Neural cell (in vitro differentiated cells): ENCODE measurements at regions not wholly inside any gene's neighbourhood (a gene's known extent, or its start where the extent isn't known, plus 50 kb on each side); places are given as distances from the start of the nearest gene placed in this dataset.
"Not testable (repeated sequence)": the region's sequence is repeated elsewhere in the genome, so short reads cannot be mapped to it uniquely, and the experiment has no call there.

Experiments used
- H2AFZ ChIP-seq: fragments of 200-600, 300-800 bp; sonication (generic), shearing (Covaris generic); 2 replicates; pipeline ENCODE4 v1.6.0; 2014; ENCODE audit warnings: low read depth, mild to moderate bottlenecking, antibody characterized with exemption, low read length, moderate library complexity
- H3F3A ChIP-seq: fragments of 200-600 bp; shearing (Covaris generic); 2 replicates; pipeline ENCODE4 v1.6.1; 2016; ENCODE audit warnings: mild to moderate bottlenecking, moderate library complexity, mixed read lengths, antibody characterized with exemption, low read length; ENCODE audit not compliant: insufficient read depth, poor library complexity, severe bottlenecking
- H3K27ac ChIP-seq: fragments of 200-600, 300-800 bp; sonication (generic), shearing (Covaris generic); 2 replicates; pipeline ENCODE4 v1.5.1; 2014; ENCODE audit warnings: mild to moderate bottlenecking, low read length, moderate library complexity
- H3K27me3 ChIP-seq: fragments of 300-800, 200-600 bp; sonication (generic), shearing (Covaris generic); 2 replicates; pipeline ENCODE4 v1.6.0; 2014; ENCODE audit warnings: mild to moderate bottlenecking, low read depth, low read length, moderate library complexity; ENCODE audit not compliant: insufficient read depth
- H3K36me3 ChIP-seq: fragments of 300-800, 200-600 bp; sonication (generic), shearing (Covaris generic); 2 replicates; pipeline ENCODE4 v1.5.1; 2014; ENCODE audit warnings: mild to moderate bottlenecking, antibody characterized with exemption, low read length, moderate library complexity; ENCODE audit not compliant: insufficient read depth
- H3K4me2 ChIP-seq: fragments of 300-800, 200-600 bp; sonication (generic), shearing (Covaris generic); 2 replicates; pipeline ENCODE4 v1.6.0; 2014; ENCODE audit warnings: mild to moderate bottlenecking, low read length
- H3K4me3 ChIP-seq: fragments of 300-800, 200-600 bp; sonication (generic), shearing (Covaris generic); 2 replicates; pipeline ENCODE4 v1.5.1; 2014; ENCODE audit warnings: mild to moderate bottlenecking, low read length, moderate library complexity
- H3K79me2 ChIP-seq: fragments of 200-600 bp; shearing (Covaris generic); replicated peaks from 2 replicates; pipeline ENCODE4 v1.6.0; 2014; ENCODE audit warnings: mild to moderate bottlenecking, low read length, moderate library complexity; ENCODE audit not compliant: insufficient read depth
- H3K9ac ChIP-seq: fragments of 300-800, 200-600 bp; sonication (generic), shearing (Covaris generic); 2 replicates; pipeline ENCODE4 v1.6.1; 2016; ENCODE audit warnings: mild to moderate bottlenecking, low read length, mixed read lengths
- H3K9me2 ChIP-seq: fragments of 200-600 bp; shearing (Covaris generic); 2 replicates; pipeline ENCODE4 v1.6.1; 2016; ENCODE audit warnings: mild to moderate bottlenecking, low read length, mixed read lengths; ENCODE audit not compliant: insufficient read depth
- H3K9me3 ChIP-seq: fragments of 200-600, 300-800 bp; sonication (generic), shearing (Covaris generic); 2 replicates; pipeline ENCODE4 v1.6.1; 2016; ENCODE audit warnings: mild to moderate bottlenecking, mixed run types, low read length, moderate library complexity, mixed read lengths
- H4K20me1 ChIP-seq: fragments of 200-600 bp; shearing (Covaris generic); 2 replicates; pipeline ENCODE4 v1.6.1; 2016; ENCODE audit warnings: mild to moderate bottlenecking, mixed run types; ENCODE audit not compliant: insufficient read depth
- EP300 ChIP-seq: fragments of 450-650 bp; conservative IDR thresholded peaks from 2 replicates; pipeline ENCODE4 v1.6.1; 2014; ENCODE audit warnings: antibody characterized with exemption, mild to moderate bottlenecking, moderate library complexity; ENCODE audit not compliant: poor library complexity, severe bottlenecking
- EZH2 ChIP-seq: fragments of 200-600, 300-800 bp; shearing (Covaris generic), sonication (generic); IDR thresholded peaks from 2 replicates; pipeline ENCODE4 v1.6.1; 2014; ENCODE audit warnings: antibody characterized with exemption, low read length, borderline replicate concordance, mild to moderate bottlenecking; ENCODE audit not compliant: insufficient read depth, poor library complexity, severe bottlenecking
- POLR2AphosphoS5 ChIP-seq: IDR thresholded peaks from 2 replicates; pipeline ENCODE4 v1.6.1; 2012
- RAD21 ChIP-seq: fragments of 450-650 bp; conservative IDR thresholded peaks from 2 replicates; pipeline ENCODE4 v1.6.1; 2014; ENCODE audit warnings: antibody characterized with exemption, mild to moderate bottlenecking, moderate library complexity
- SMC3 ChIP-seq: fragments of 450-650 bp; conservative IDR thresholded peaks from 2 replicates; pipeline ENCODE4 v1.6.1; 2014; ENCODE audit warnings: antibody characterized with exemption, mild to moderate bottlenecking, moderate library complexity; ENCODE audit not compliant: poor library complexity
- TF ChIP-seq, protein P1 (sequence below): fragments of 450-650 bp; IDR thresholded peaks from 2 replicates; pipeline ENCODE4 v1.5.1; 2014; ENCODE audit warnings: antibody characterized with exemption, mild to moderate bottlenecking, moderate library complexity; ENCODE audit not compliant: poor library complexity, severe bottlenecking
- TF ChIP-seq, protein P2 (sequence below): IDR thresholded peaks from 2 replicates; pipeline ENCODE4 v1.6.1; 2012; ENCODE audit warnings: borderline replicate concordance

DNA sequence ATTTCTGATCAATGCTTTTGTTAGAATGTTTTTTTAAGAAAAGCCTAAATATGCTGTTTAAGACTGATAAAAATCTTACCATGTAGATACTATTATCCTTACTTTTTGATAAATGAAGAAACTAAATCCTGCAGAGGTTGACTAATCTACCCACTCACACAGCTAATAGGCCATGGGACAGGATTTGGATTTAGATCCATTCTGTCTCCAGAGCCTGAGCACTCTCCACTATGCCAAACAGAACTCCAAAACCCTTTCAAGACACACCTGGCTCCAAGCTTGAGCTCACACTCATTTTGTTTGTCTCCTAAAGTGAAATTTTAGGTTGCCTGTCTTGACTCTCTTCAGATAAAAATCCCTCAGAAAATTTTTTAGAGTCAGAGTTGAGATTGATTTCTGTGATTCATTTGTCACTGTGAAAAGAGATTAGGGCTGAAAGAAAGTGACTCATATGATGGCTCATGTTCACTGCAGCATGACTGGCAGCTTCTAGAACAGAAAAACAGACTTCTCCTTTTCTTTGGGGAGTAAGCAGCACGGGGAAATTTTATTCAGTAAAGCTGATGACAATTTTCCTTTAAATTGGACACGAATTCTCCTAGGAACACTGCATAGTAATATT lies 132.3 kb upstream of the POT1 start:
- H3K4me2 ChIP-seq = no peak overlapping the region
- no peaks in the 10 kb centered on the region for H4K20me1 ChIP-seq
- H3K9me2 ChIP-seq = no peaks in the 10 kb centered on the region
- peaks cover 2% of the 10 kb centered on the region for H3F3A ChIP-seq
- H2AFZ ChIP-seq = no peak overlapping the region
- no peaks in the 10 kb centered on the region for H3K9me3 ChIP-seq
- no peaks in the 10 kb centered on the region for H3K79me2 ChIP-seq
- H3K27me3 ChIP-seq = no peaks in the 10 kb centered on the region
- no peak overlapping the region for H3K9ac ChIP-seq
- no peak overlapping the region for H3K27ac ChIP-seq
- no peak for TF ChIP-seq EZH2
- TF ChIP-seq POLR2AphosphoS5 = peak; percentile 10
- TF ChIP-seq EP300 = peak; percentile 44
- H3K36me3 ChIP-seq = no peaks in the 10 kb centered on the region
- no peak overlapping the region for H3K4me3 ChIP-seq

DNA sequence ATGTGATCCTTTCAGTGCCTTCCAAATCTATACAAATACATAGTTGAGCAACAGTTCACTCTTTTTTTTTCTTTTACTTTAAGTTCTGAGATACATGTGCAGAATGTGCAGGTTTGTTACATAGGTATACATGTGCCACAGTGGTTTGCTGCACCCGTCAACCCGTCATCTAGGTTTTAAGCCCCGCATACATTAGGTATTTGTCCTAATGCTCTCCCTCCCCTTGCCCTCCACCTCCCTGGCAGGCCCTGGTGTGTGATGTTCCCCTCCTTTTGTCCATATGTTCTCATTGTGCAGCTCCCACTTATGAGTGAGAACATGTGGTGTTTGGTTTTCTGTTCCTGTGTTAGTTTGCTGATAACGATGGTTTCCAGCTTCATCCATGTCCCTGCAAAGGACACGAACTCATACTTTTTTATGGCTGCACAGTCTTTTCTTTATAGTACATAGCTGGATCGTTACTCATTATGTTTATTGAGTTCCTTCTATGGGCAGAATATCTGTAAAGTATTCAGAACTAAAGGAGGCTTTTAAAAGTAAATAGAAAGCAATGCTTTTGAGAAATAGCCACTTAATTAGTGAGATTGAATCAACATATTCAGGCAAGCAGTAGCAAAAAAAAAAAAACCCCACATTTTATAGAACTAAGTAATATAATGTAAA lies 131.6 kb upstream of the POT1 start:
- not testable (repeated sequence) for H3K9ac ChIP-seq

DNA sequence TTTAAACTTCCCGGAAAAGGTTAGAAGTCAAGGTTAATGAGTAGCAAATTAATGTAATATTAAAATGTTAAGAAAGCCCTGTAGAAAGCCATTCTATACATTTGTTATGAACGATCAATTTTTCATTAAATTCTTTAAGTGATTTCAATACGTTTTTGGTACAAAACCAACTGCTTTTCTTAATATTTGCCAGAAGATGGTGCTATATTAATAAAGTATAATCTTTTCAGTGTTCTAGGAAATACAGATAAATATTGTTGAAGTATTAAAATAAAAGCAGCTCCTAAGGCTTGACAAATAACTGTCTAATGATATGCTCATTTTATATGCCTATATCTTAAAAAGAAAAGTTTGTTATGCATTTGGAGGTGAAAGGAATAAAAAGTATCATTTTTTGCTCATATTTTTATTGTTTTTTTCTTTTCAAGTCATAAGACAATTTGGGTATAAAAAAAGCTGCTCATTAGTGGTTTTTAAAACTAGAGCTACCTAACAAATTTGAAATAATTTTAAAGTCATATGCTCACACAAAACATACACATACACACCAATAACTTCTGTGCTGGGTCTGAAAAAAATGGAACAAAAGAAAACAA lies 130.3 kb upstream of the POT1 start:
- Histone ChIP-seq H3K79me2 (no peaks in the 10 kb centered on the region), H3K4me2 (no peak overlapping the region), H2AFZ (no peak overlapping the region), H3F3A (peaks cover 2% of the 10 kb centered on the region), H3K36me3 (no peaks in the 10 kb centered on the region), H3K9ac (no peak overlapping the region), H3K4me3 (no peak overlapping the region), H3K27me3 (no peaks in the 10 kb centered on the region), H3K27ac (no peak overlapping the region), H3K9me3 (no peaks in the 10 kb centered on the region), H3K9me2 (no peaks in the 10 kb centered on the region), H4K20me1 (no peaks in the 10 kb centered on the region)
- TF ChIP-seq, protein P1, sequence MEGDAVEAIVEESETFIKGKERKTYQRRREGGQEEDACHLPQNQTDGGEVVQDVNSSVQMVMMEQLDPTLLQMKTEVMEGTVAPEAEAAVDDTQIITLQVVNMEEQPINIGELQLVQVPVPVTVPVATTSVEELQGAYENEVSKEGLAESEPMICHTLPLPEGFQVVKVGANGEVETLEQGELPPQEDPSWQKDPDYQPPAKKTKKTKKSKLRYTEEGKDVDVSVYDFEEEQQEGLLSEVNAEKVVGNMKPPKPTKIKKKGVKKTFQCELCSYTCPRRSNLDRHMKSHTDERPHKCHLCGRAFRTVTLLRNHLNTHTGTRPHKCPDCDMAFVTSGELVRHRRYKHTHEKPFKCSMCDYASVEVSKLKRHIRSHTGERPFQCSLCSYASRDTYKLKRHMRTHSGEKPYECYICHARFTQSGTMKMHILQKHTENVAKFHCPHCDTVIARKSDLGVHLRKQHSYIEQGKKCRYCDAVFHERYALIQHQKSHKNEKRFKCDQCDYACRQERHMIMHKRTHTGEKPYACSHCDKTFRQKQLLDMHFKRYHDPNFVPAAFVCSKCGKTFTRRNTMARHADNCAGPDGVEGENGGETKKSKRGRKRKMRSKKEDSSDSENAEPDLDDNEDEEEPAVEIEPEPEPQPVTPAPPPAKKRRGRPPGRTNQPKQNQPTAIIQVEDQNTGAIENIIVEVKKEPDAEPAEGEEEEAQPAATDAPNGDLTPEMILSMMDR = peak; percentile 73
- TF ChIP-seq RAD21 = peak; percentile 80
- TF ChIP-seq, protein P2, sequence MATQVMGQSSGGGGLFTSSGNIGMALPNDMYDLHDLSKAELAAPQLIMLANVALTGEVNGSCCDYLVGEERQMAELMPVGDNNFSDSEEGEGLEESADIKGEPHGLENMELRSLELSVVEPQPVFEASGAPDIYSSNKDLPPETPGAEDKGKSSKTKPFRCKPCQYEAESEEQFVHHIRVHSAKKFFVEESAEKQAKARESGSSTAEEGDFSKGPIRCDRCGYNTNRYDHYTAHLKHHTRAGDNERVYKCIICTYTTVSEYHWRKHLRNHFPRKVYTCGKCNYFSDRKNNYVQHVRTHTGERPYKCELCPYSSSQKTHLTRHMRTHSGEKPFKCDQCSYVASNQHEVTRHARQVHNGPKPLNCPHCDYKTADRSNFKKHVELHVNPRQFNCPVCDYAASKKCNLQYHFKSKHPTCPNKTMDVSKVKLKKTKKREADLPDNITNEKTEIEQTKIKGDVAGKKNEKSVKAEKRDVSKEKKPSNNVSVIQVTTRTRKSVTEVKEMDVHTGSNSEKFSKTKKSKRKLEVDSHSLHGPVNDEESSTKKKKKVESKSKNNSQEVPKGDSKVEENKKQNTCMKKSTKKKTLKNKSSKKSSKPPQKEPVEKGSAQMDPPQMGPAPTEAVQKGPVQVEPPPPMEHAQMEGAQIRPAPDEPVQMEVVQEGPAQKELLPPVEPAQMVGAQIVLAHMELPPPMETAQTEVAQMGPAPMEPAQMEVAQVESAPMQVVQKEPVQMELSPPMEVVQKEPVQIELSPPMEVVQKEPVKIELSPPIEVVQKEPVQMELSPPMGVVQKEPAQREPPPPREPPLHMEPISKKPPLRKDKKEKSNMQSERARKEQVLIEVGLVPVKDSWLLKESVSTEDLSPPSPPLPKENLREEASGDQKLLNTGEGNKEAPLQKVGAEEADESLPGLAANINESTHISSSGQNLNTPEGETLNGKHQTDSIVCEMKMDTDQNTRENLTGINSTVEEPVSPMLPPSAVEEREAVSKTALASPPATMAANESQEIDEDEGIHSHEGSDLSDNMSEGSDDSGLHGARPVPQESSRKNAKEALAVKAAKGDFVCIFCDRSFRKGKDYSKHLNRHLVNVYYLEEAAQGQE = no peak
- TF ChIP-seq SMC3 = peak; percentile 76

More for the DNA sequence above, 131.6 kb upstream of the POT1 start:
- not testable (repeated sequence) for H3K4me3 ChIP-seq, H3K79me2 ChIP-seq, H3K27ac ChIP-seq, H4K20me1 ChIP-seq, H3K27me3 ChIP-seq, H3F3A ChIP-seq, H3K36me3 ChIP-seq, H3K9me2 ChIP-seq, H2AFZ ChIP-seq, H3K9me3 ChIP-seq, H3K4me2 ChIP-seq
